ENCODE measurements at regions not wholly inside any gene's neighbourhood (a gene's known extent, or its start where the extent isn't known, plus 50 kb on each side); places are given as distances from the start of the nearest gene placed in this dataset.

- H3K9me3 ChIP-seq (ENCODE audit: low read length), result no peaks in the 10 kb centered on the region
- H3K27ac ChIP-seq (ENCODE audit: low read depth, low read length), result no peak overlapping the region
- H3K4me3 ChIP-seq (ENCODE audit: low read depth in 1 of 2, low read length in 2 of 2), result no peak overlapping the region
- H3K9ac ChIP-seq (ENCODE audit: low read length), result no peak overlapping the region
- peaks cover 5% of the 10 kb centered on the region for H3K36me3 ChIP-seq (ENCODE audit: insufficient read depth, low read length)
- H3K27me3 ChIP-seq (ENCODE audit: control insufficient read depth in 1 of 2, insufficient read depth in 2 of 2, low read length in 2 of 2), result no peaks in the 10 kb centered on the region
- H3K4me1 ChIP-seq (ENCODE audit: insufficient read depth, low read length), result peaks cover 8% of the 10 kb centered on the region
These were observed 120.3 kb downstream of the RBFOX3 start for GRCh38 chr17:79490530-79490929.

- Histone ChIP-seq H3K9me3 (ENCODE audit: low read length) (no peaks in the 10 kb centered on the region), H3K36me3 (ENCODE audit: insufficient read depth, low read length) (peaks cover 5% of the 10 kb centered on the region), H3K9ac (ENCODE audit: low read length) (no peak overlapping the region), H3K27me3 (ENCODE audit: control insufficient read depth in 1 of 2, insufficient read depth in 2 of 2, low read length in 2 of 2) (peaks cover 0 to 6% of the 10 kb centered on the region in 2 donors), H3K27ac (ENCODE audit: low read depth, low read length) (no peak overlapping the region), H3K4me1 (ENCODE audit: insufficient read depth, low read length) (peaks cover 8% of the 10 kb centered on the region), H3K4me3 (ENCODE audit: low read depth in 1 of 2, low read length in 2 of 2) (no peak overlapping the region)
These were observed 123.7 kb downstream of the RBFOX3 start for GRCh38 chr17:79487149-79487548.

- Histone ChIP-seq H3K27ac (ENCODE audit: low read depth, low read length) (no peak overlapping the region), H3K36me3 (ENCODE audit: insufficient read depth, low read length) (peaks cover 11% of the 10 kb centered on the region)
These were observed 124.9 kb downstream of the RBFOX3 start for GRCh38 chr17:79485991-79486390.

GRCh38 chr17:79485419-79485985 lies 125.3 kb downstream of the RBFOX3 start:
- Histone ChIP-seq H3K27ac (ENCODE audit: low read depth, low read length) (no peak overlapping the region), H3K9me3 (ENCODE audit: low read length) (no peaks in the 10 kb centered on the region), H3K27me3 (ENCODE audit: control insufficient read depth in 1 of 2, insufficient read depth in 2 of 2, low read length in 2 of 2) (peaks cover 0 to 10% of the 10 kb centered on the region in 2 donors), H3K4me1 (ENCODE audit: insufficient read depth, low read length) (peaks cover 8% of the 10 kb centered on the region), H3K36me3 (ENCODE audit: insufficient read depth, low read length) (peaks cover 15% of the 10 kb centered on the region), H3K9ac (ENCODE audit: low read length) (no peak overlapping the region), H3K4me3 (ENCODE audit: low read depth in 1 of 2, low read length in 2 of 2) (no peak overlapping the region)

More at GRCh38 chr17:79485991-79486390, 124.9 kb downstream of the RBFOX3 start:
- H3K4me3 ChIP-seq (ENCODE audit: low read depth in 1 of 2, low read length in 2 of 2), result no peak overlapping the region
- H3K27me3 ChIP-seq (ENCODE audit: control insufficient read depth in 1 of 2, insufficient read depth in 2 of 2, low read length in 2 of 2), result peaks cover 0 to 10% of the 10 kb centered on the region in 2 donors
- no peaks in the 10 kb centered on the region for H3K9me3 ChIP-seq (ENCODE audit: low read length)
- H3K4me1 ChIP-seq (ENCODE audit: insufficient read depth, low read length), result peaks cover 8% of the 10 kb centered on the region
- H3K9ac ChIP-seq (ENCODE audit: low read length), result no peak overlapping the region

GRCh38 chr17:79484600-79485418 lies 126.0 kb downstream of the RBFOX3 start:
- H3K9ac ChIP-seq (ENCODE audit: low read length), result no peak overlapping the region
- H3K9me3 ChIP-seq (ENCODE audit: low read length), result no peaks in the 10 kb centered on the region
- peaks cover 3% of the 10 kb centered on the region for H3K4me1 ChIP-seq (ENCODE audit: insufficient read depth, low read length)
- peaks cover 15% of the 10 kb centered on the region for H3K36me3 ChIP-seq (ENCODE audit: insufficient read depth, low read length)
- no peak overlapping the region for H3K27ac ChIP-seq (ENCODE audit: low read depth, low read length)
- no peak overlapping the region for H3K4me3 ChIP-seq (ENCODE audit: low read depth in 1 of 2, low read length in 2 of 2)
- peaks cover 0 to 10% of the 10 kb centered on the region in 2 donors for H3K27me3 ChIP-seq (ENCODE audit: control insufficient read depth in 1 of 2, insufficient read depth in 2 of 2, low read length in 2 of 2)

- no peaks in the 10 kb centered on the region for H3K9me3 ChIP-seq (ENCODE audit: low read length)
- peaks cover 7% of the 10 kb centered on the region for H3K4me1 ChIP-seq (ENCODE audit: insufficient read depth, low read length)
- no peak overlapping the region for H3K27ac ChIP-seq (ENCODE audit: low read depth, low read length)
- H3K9ac ChIP-seq (ENCODE audit: low read length), result no peak overlapping the region
- peaks cover 15% of the 10 kb centered on the region for H3K36me3 ChIP-seq (ENCODE audit: insufficient read depth, low read length)
- peaks cover 0 to 10% of the 10 kb centered on the region in 2 donors for H3K27me3 ChIP-seq (ENCODE audit: control insufficient read depth in 1 of 2, insufficient read depth in 2 of 2, low read length in 2 of 2)
- H3K4me3 ChIP-seq (ENCODE audit: low read depth in 1 of 2, low read length in 2 of 2), result no peak overlapping the region
These were observed 127.0 kb downstream of the RBFOX3 start for GRCh38 chr17:79483842-79484241.

- Histone ChIP-seq H3K27ac (ENCODE audit: low read depth, low read length) (no peak overlapping the region), H3K9me3 (ENCODE audit: low read length) (no peaks in the 10 kb centered on the region), H3K27me3 (ENCODE audit: control insufficient read depth in 1 of 2, insufficient read depth in 2 of 2, low read length in 2 of 2) (peaks cover 0 to 10% of the 10 kb centered on the region in 2 donors), H3K9ac (ENCODE audit: low read length) (no peak overlapping the region), H3K4me1 (ENCODE audit: insufficient read depth, low read length) (peaks cover 13% of the 10 kb centered on the region), H3K4me3 (ENCODE audit: low read depth in 1 of 2, low read length in 2 of 2) (no peak overlapping the region), H3K36me3 (ENCODE audit: insufficient read depth, low read length) (peaks cover 15% of the 10 kb centered on the region)
These were observed 127.9 kb downstream of the RBFOX3 start for GRCh38 chr17:79482727-79483521.

- H3K9me3 ChIP-seq (ENCODE audit: low read length), result no peaks in the 10 kb centered on the region
- peaks cover 15% of the 10 kb centered on the region for H3K36me3 ChIP-seq (ENCODE audit: insufficient read depth, low read length)
- no peak overlapping the region for H3K4me3 ChIP-seq (ENCODE audit: low read depth in 1 of 2, low read length in 2 of 2)
- peaks cover 10% of the 10 kb centered on the region for H3K4me1 ChIP-seq (ENCODE audit: insufficient read depth, low read length)
- H3K27me3 ChIP-seq (ENCODE audit: control insufficient read depth in 1 of 2, insufficient read depth in 2 of 2, low read length in 2 of 2), result peaks cover 0 to 10% of the 10 kb centered on the region in 2 donors
- no peak overlapping the region for H3K9ac ChIP-seq (ENCODE audit: low read length)
- H3K27ac ChIP-seq (ENCODE audit: low read depth, low read length), result no peak overlapping the region
These were observed 131.0 kb downstream of the RBFOX3 start for GRCh38 chr17:79479876-79480275.

- H3K4me1 ChIP-seq (ENCODE audit: insufficient read depth, low read length), result peaks cover 10% of the 10 kb centered on the region
- H3K36me3 ChIP-seq (ENCODE audit: insufficient read depth, low read length), result peaks cover 17% of the 10 kb centered on the region
- no peaks in the 10 kb centered on the region for H3K9me3 ChIP-seq (ENCODE audit: low read length)
- no peak overlapping the region for H3K4me3 ChIP-seq (ENCODE audit: low read depth in 1 of 2, low read length in 2 of 2)
- no peak overlapping the region for H3K9ac ChIP-seq (ENCODE audit: low read length)
- H3K27me3 ChIP-seq (ENCODE audit: control insufficient read depth in 1 of 2, insufficient read depth in 2 of 2, low read length in 2 of 2), result peaks cover 0 to 10% of the 10 kb centered on the region in 2 donors
- H3K27ac ChIP-seq (ENCODE audit: low read depth, low read length), result no peak overlapping the region
These were observed 132.0 kb downstream of the RBFOX3 start for GRCh38 chr17:79478841-79479240.

- Histone ChIP-seq H3K36me3 (ENCODE audit: insufficient read depth, low read length) (peaks cover 17% of the 10 kb centered on the region), H3K27ac (ENCODE audit: low read depth, low read length) (no peak overlapping the region)
These were observed 132.8 kb downstream of the RBFOX3 start for GRCh38 chr17:79478051-79478461.

GRCh38 chr17:79476074-79476652 lies 134.7 kb downstream of the RBFOX3 start:
- H3K9ac ChIP-seq (ENCODE audit: low read length), result no peak overlapping the region
- no peaks in the 10 kb centered on the region for H3K9me3 ChIP-seq (ENCODE audit: low read length)
- no peak overlapping the region for H3K4me3 ChIP-seq (ENCODE audit: low read depth in 1 of 2, low read length in 2 of 2)
- H3K27ac ChIP-seq (ENCODE audit: low read depth, low read length), result no peak overlapping the region
- no peaks in the 10 kb centered on the region for H3K27me3 ChIP-seq (ENCODE audit: control insufficient read depth in 1 of 2, insufficient read depth in 2 of 2, low read length in 2 of 2)
- H3K36me3 ChIP-seq (ENCODE audit: insufficient read depth, low read length), result peaks cover 13% of the 10 kb centered on the region
- peaks cover 10% of the 10 kb centered on the region for H3K4me1 ChIP-seq (ENCODE audit: insufficient read depth, low read length)

More at GRCh38 chr17:79478051-79478461, 132.8 kb downstream of the RBFOX3 start:
- Histone ChIP-seq H3K4me1 (ENCODE audit: insufficient read depth, low read length) (peaks cover 10% of the 10 kb centered on the region), H3K9ac (ENCODE audit: low read length) (no peak overlapping the region), H3K27me3 (ENCODE audit: control insufficient read depth in 1 of 2, insufficient read depth in 2 of 2, low read length in 2 of 2) (peaks cover 0 to 10% of the 10 kb centered on the region in 2 donors), H3K9me3 (ENCODE audit: low read length) (no peaks in the 10 kb centered on the region), H3K4me3 (ENCODE audit: low read depth in 1 of 2, low read length in 2 of 2) (no peak overlapping the region)

All from muscle layer of colon (tissue), 2 donors.